ENCODE measurements at regions not wholly inside any gene's neighbourhood (a gene's known extent, or its start where the extent isn't known, plus 50 kb on each side); places are given as distances from the start of the nearest gene placed in this dataset.
"Not testable (repeated sequence)": the region's sequence is repeated elsewhere in the genome, so short reads cannot be mapped to it uniquely, and the experiment has no call there.

GRCh38 chr6:72466471-72466870 is 155.4 kb upstream of the KCNQ5 start:
- ATAC-seq, result peak in 3 of 4 donors; percentile 43 to 73 (median 66)
- H3K4me1 ChIP-seq, result no peaks in the 10 kb centered on the region
- H3K27ac ChIP-seq, result no peak overlapping the region
- DNase-seq, result peak in 1 of 6 donors; percentile 29
- intact Hi-C loops (cut with DNase I), result no loop called here
- no peaks in the 10 kb centered on the region for H3K36me3 ChIP-seq
- no peak for FAIRE-seq
- no peaks in the 10 kb centered on the region for H3K27me3 ChIP-seq
- H3K4me3 ChIP-seq, result no peak overlapping the region
- no peaks in the 10 kb centered on the region for H3K9me3 ChIP-seq
- no peak for TF ChIP-seq CTCF (IDR thresholded peaks at IDR 0.05)

- FAIRE-seq (no peak), DNase-seq (peak in 1 of 6 donors; percentile 24), ATAC-seq (no peak)
- Histone ChIP-seq H3K9me3 (no peaks in the 10 kb centered on the region), H3K36me3 (no peaks in the 10 kb centered on the region), H3K27ac (no peak overlapping the region), H3K4me1 (no peaks in the 10 kb centered on the region), H3K27me3 (no peaks in the 10 kb centered on the region), H3K4me3 (no peak overlapping the region)
- TF ChIP-seq CTCF (IDR thresholded peaks at IDR 0.05), result no peak
- intact Hi-C loops (cut with DNase I), result no loop called here
These were observed 154.8 kb upstream of the KCNQ5 start for GRCh38 chr6:72466971-72467566.

- FAIRE-seq; intact Hi-C loops (cut with DNase I); H3K4me1 ChIP-seq; H3K9me3 ChIP-seq; H3K4me3 ChIP-seq; ATAC-seq; H3K27me3 ChIP-seq; H3K27ac ChIP-seq; H3K36me3 ChIP-seq: not testable (repeated sequence)
- 91 to 92% methylated on average over 21 of the region's 21 CpGs for WGBS, 2 donors
- peak in 1 of 6 donors; percentile 38 for DNase-seq
These were observed 152.4 kb upstream of the KCNQ5 start for GRCh38 chr6:72469406-72469983.

- no peaks in the 10 kb centered on the region for H3K4me1 ChIP-seq
- FAIRE-seq, result no peak
- no peak for TF ChIP-seq CTCF (IDR thresholded peaks at IDR 0.05)
- no peaks in the 10 kb centered on the region for H3K36me3 ChIP-seq
- H3K27me3 ChIP-seq, result no peaks in the 10 kb centered on the region
- no peak overlapping the region for H3K4me3 ChIP-seq
- no peaks in the 10 kb centered on the region for H3K9me3 ChIP-seq
- 58 to 64% methylated on average over 5 of the region's 5 CpGs for WGBS, 2 donors
- no peak for ATAC-seq
- intact Hi-C loops (cut with DNase I), result no loop called here
- H3K27ac ChIP-seq, result no peak overlapping the region
- no peak for DNase-seq
These were observed 145.8 kb upstream of the KCNQ5 start for GRCh38 chr6:72476051-72476450.

- FAIRE-seq, result no peak
- intact Hi-C loops (cut with DNase I), result no loop called here
- no peak for DNase-seq
- H3K9me3 ChIP-seq, result no peaks in the 10 kb centered on the region
- 68 to 83% methylated on average over 6 of the region's 6 CpGs for WGBS, 2 donors
- H3K27me3 ChIP-seq, result no peaks in the 10 kb centered on the region
- ATAC-seq, result no peak
- H3K4me3 ChIP-seq, result no peak overlapping the region
- H3K36me3 ChIP-seq, result no peaks in the 10 kb centered on the region
- H3K4me1 ChIP-seq, result no peaks in the 10 kb centered on the region
- TF ChIP-seq CTCF (IDR thresholded peaks at IDR 0.05), result no peak
- H3K27ac ChIP-seq, result no peak overlapping the region
These were observed 145.2 kb upstream of the KCNQ5 start for GRCh38 chr6:72476646-72477045.

Data from pancreas (tissue), 10 donors.